Femur (tissue), 1 donor: ENCODE measurements at regions not wholly inside any gene's neighbourhood (a gene's known extent, or its start where the extent isn't known, plus 50 kb on each side); places are given as distances from the start of the nearest gene placed in this dataset.

Source experiments
- DNase-seq: peaks from one replicate; pipeline ENCODE4 v3.0.0-alpha.2; 2017

GRCh38 chr2:60603533-60604190 lies 50.2 kb upstream of the BCL11A start:
- no peak for DNase-seq

GRCh38 chr2:60604486-60605064 lies 51.1 kb upstream of the BCL11A start:
- DNase-seq: no peak

DNA sequence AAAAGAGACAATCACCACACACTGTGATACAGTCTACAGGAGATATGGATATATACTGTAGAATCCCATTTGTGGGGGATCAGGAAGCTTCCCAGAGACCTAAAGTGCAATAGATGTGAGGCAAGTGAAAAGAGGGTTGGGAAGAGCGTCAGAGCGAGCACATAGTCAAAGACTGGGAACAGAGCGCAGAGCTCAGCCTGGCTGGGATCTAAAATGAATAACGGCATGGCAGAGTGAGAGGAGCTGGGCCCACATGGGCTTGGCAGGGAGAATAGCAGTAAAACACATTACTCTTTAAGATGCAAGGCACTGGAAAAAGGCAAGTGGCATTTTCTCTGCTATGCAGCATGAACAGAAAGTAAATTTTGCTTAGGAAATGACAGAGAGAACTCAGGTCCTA lies 52.4 kb upstream of the BCL11A start:
- DNase-seq: no peak

GRCh38 chr2:60608679-60609078 lies 55.2 kb upstream of the BCL11A start:
- no peak for DNase-seq

GRCh38 chr2:60612033-60612432 lies 58.6 kb upstream of the BCL11A start:
- DNase-seq: no peak

DNA sequence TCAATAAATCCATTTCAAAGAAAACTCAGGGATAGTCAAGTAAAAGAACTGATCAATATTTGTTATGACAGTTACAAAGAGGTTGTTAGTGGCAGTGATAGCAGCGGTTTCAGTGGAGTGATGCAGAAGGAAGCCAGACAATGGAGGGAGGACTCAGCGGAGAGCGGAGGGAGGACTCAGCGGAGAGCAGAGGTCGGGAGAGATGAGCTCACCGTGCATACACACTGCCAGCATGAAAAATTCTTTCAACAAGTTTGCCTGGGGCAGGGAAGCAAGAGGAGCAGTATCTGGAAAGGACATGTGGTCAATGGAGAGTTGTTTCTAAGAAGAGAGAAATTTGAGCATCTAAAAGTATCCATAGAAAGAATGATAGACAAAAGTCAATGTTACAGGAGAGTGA lies 60.9 kb upstream of the BCL11A start:
- DNase-seq: no peak

- no peak for DNase-seq
Measured at GRCh38 chr2:60621688-60622429, 68.4 kb upstream of the BCL11A start.

DNA sequence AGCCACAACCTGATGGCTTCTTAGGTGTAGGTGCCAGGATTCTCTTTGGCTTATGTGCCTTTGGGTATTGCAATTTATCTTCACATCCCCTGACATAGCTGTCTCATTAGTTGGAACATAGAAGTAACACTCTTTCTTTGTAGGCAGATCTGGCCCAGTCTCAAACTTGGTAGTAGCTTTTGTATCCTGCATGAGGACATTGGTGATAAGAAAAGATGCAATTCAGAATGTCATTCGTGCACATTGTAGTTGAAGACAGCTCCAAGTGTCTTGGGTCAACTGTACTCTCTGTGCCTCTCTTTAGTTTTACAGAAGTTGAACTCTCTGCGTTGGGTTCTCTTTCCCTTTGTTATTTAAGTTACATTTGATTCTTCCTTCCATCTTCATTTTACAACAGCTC lies 69.6 kb upstream of the BCL11A start:
- no peak for DNase-seq

- DNase-seq: no peak
Measured at GRCh38 chr2:60627412-60627811, 74.0 kb upstream of the BCL11A start.

DNA sequence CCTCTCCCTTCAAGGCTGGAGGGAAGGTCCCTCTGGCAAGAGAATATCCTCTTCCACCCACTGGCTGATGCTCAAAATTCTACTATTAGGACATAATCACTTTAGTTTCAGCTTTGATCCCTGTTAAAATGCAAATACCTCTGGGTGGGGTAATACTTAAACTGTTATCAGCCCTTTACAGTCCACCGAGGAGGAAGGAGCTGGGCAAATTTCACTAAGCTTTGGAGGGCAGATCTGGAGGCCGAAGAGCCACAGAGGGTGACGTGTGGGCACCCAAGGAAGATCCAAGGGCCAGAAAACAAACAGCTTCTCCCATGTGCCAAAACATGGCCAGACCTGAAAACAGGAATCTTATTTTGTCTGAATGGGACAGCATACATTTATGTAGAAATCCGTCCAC lies 74.6 kb upstream of the BCL11A start:
- no peak for DNase-seq

DNA sequence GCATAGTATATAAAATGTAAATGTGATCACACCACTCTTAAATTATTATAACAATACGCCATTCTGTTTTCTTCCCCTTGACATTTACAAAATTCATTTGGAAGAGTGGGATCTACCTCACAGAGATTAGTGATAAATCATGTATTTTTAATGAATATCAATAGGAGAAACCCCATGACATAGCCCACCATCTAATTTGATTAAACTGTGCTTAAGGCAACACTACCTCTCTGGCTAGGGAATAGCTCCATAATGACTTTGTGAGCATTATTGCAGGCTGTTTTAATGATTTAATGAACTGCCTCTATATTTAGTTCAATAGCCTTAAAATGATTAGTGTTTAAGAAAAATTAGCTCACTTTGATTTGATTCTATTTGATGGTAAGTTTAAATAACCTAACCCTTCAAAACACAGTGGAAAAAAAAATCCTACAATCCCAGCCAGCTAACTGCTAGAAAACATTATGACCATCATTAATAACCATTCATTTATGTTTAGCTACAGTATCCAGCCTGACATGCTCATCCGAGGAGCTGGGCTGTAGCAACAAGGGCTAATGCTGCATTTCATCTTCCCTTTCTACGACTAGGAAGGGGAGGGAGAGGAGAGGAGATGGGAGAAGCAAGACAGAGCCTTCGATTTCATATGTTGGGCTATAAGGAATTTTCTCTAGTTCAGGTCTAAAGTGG lies 75.3 kb upstream of the BCL11A start:
- DNase-seq: no peak

GRCh38 chr2:60629305-60629662 lies 75.8 kb upstream of the BCL11A start:
- DNase-seq: no peak

DNA sequence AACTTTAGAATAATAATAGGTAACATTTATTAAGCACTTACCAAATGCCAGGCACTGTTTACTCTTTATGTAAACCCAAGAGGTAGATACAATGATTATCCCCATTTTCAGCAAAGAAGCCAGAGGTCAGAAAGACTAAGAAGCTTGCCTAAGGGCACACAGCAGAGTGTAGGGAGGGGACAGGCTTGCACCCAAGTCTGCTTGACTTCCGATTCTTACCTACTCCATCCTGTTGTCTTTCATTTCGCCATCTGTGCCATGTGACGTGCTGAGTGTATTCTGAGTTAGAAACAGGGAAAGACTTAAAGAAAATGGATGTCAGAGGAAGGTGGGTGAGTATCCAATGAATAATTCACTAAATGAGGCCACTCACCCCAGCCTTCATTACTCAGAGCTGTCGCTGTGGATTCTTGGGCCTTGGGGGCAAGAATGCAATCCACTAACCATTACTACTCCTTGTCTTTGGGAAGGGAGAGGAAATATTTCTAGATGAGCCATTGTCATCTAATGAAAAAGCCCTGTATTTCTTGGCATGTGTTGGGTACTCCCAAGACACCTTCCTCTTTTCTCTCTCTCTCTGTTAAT lies 76.4 kb upstream of the BCL11A start:
- DNase-seq: no peak

DNA sequence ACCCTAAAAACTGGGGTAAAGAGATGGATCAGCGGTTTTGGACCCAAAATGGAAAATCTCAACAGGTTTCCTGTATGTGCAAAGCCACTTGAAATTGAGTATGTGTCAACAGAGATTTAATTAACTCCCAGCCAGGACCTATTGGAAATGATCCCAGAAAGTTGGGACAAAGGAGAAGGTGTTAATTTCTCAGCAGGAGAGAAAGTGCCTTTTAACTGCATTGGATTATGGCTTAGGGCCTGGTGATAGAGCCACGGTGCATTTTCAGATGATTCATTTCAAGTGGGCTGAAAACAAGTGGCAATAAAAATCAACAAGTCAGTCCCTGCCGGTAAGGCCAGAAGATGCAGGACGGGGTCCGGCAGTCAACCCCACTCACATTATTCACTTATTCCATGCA lies 80.2 kb upstream of the BCL11A start:
- DNase-seq: no peak

DNA sequence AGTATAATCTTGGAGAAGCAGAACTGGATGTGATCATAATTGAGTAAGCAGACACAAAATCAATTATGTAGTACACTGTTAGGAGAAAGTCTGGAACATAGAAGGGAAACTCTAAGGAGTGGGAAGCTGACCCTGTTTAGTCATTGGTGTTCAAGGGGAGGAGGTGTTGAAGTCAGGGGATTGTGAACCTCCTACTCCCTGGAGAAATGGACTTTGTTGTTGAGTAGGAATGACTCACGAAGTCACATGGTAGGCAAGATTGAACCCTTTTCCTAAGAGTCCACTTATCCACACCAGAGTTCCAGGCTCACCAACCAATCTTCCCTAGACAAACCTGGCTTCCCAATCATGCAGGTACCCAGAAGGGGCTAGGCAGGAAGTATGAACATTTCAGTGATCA lies 81.0 kb upstream of the BCL11A start:
- DNase-seq: no peak

- no peak for DNase-seq
Measured at GRCh38 chr2:60641811-60642788, 88.6 kb upstream of the BCL11A start.

DNA sequence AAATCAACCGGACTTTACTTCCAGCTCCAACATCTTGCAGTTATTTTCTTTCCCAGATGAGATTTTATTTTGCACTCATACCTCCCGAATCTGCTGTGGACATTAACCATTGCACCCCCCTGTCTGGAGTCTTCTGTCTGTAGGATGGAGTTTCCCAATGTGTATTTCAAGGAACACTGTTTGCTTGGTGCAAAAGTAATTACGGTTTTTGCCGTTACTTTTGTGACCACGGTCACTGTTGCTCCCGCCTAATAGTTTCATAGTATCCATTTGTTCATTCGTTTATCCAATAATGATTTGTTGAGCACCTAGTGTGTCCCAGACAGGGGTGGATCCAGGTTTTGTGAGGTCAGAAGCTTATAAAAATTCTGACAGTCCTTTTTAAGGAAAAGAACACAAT lies 90.3 kb upstream of the BCL11A start:
- no peak for DNase-seq

DNA sequence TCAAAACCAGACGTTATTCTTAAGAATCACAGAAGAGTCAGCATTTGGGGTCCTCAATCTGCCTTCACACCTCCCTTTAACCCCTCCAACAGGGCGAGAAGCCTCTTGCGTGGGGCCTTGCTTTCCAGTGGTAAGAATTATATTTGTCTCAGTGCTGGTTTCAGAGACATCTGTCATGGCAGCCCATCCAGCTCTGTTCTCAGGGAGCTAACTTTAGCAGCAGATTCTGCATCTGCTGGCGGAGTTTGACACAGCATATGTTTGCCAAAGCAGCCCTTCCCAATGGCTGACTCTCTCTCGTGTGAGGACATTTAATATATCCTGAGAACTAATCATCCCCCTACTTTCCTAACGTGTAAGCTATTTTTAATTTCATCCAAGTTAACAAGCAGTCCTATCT lies 91.5 kb upstream of the BCL11A start:
- DNase-seq: peak; percentile 55

- no peak for DNase-seq
Measured at GRCh38 chr2:60648191-60648590, 94.7 kb upstream of the BCL11A start.

DNA sequence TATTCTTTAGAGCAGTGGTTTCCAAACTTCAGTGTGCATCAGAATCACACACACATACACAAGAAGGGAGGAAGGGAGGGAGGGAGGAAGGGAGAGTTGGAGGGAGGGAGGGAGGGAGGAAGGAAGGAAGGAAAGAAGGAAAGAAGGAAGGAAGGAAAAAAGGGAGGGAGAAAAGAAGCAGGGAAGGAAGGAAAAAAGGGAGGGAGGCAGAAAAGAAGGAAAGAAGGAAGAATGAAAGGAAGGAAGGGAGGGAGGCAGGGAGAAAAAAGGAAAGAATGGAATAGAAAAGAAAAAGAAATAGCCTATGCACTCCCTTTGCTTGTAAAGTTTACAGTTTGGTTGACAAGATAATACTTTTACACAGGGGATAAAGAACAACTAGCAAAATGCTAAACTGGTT lies 96.3 kb upstream of the BCL11A start:
- no peak for DNase-seq

- DNase-seq: no peak
Measured at GRCh38 chr2:60652832-60653340, 99.4 kb upstream of the BCL11A start.

DNA sequence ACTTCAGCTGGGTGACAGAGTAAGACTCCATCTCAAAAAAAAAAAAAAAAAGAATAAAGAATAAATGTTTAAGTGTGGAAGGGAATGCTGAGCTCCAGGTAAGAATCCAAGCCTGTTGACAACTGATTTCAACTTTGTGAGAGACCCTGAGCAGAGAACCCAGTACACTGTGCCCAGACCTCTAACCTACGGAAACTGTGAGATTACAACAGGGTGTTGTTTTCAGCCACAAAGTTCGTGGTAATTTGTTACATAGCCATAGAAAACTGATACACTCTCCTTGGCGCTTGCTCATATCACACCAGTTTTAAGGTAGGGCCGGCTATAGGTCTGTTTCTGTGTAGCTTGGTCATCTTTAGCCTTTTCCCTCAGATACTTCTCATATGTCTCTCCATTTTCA lies 98.4 kb upstream of the PAPOLG start:
- no peak for DNase-seq
